ENCODE measurements at regions not wholly inside any gene's neighbourhood (a gene's known extent, or its start where the extent isn't known, plus 50 kb on each side); places are given as distances from the start of the nearest gene placed in this dataset.

GRCh38 chr14:30214014-30214413, 286.4 kb upstream of the PRKD1 start:
- TF ChIP-seq, protein P1, sequence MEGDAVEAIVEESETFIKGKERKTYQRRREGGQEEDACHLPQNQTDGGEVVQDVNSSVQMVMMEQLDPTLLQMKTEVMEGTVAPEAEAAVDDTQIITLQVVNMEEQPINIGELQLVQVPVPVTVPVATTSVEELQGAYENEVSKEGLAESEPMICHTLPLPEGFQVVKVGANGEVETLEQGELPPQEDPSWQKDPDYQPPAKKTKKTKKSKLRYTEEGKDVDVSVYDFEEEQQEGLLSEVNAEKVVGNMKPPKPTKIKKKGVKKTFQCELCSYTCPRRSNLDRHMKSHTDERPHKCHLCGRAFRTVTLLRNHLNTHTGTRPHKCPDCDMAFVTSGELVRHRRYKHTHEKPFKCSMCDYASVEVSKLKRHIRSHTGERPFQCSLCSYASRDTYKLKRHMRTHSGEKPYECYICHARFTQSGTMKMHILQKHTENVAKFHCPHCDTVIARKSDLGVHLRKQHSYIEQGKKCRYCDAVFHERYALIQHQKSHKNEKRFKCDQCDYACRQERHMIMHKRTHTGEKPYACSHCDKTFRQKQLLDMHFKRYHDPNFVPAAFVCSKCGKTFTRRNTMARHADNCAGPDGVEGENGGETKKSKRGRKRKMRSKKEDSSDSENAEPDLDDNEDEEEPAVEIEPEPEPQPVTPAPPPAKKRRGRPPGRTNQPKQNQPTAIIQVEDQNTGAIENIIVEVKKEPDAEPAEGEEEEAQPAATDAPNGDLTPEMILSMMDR (conservative IDR thresholded peaks at IDR 0.05; ENCODE audit: low read depth, low read length), result no peak
- TF ChIP-seq EZH2 (IDR thresholded peaks at IDR 0.05; ENCODE audit: low read length, unreplicated experiment), result no peak
